ENCODE measurements at regions not wholly inside any gene's neighbourhood (a gene's known extent, or its start where the extent isn't known, plus 50 kb on each side); places are given as distances from the start of the nearest gene placed in this dataset.

DNA sequence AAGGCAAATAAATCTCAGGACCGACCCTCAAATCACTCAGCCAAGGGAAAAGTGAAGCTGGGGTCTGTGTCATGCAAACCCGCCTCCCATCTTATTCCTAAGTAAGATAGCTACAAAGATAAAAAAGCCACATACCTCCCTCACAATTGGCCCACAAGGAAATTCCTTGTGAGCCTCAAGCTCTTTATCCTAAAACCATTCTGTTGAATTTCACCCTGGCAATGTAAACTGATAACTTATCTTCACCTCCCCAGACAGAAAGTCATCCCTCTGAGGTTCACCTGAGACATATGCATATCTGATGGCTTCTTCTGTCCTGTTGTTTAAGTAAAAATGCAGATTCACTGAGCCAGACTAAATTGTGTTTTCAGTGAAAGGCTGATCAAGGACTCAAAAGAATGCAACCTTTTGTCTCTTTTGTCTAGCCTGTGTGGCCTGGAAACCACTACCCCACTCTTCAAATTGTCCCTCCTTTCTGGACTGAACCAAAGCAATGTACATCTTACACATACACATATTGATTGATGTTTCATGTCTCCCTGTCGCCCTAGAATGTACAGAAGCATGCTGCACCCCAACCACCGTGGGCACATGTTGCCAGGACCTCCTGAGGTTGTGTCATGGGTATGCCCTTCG is 91.3 kb downstream of the MFAP3L start:
- TF ChIP-seq, protein P1, sequence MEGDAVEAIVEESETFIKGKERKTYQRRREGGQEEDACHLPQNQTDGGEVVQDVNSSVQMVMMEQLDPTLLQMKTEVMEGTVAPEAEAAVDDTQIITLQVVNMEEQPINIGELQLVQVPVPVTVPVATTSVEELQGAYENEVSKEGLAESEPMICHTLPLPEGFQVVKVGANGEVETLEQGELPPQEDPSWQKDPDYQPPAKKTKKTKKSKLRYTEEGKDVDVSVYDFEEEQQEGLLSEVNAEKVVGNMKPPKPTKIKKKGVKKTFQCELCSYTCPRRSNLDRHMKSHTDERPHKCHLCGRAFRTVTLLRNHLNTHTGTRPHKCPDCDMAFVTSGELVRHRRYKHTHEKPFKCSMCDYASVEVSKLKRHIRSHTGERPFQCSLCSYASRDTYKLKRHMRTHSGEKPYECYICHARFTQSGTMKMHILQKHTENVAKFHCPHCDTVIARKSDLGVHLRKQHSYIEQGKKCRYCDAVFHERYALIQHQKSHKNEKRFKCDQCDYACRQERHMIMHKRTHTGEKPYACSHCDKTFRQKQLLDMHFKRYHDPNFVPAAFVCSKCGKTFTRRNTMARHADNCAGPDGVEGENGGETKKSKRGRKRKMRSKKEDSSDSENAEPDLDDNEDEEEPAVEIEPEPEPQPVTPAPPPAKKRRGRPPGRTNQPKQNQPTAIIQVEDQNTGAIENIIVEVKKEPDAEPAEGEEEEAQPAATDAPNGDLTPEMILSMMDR (IDR thresholded peaks at IDR 0.05), result no peak

DNA sequence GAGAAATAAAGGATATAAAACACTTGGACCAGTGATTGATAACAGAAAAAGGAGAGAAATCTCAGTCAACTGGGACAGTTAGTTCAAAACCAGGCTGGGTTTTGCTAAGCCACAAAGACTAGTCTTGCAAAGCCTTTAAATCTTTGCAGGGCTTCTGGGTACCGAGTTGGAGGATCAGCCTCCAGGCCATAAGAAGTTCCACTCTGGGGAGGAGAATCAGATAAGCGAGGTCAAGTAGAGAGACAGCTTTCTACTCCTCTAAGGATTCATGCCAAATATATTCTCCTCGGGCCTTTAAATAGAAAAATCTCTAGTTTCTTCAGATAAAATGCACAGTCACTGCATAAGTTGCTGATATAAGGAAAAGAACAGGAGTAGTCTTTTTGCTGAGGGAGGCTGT is 92.7 kb downstream of the MFAP3L start:
- TF ChIP-seq, protein P1 (IDR thresholded peaks at IDR 0.05), result no peak

DNA sequence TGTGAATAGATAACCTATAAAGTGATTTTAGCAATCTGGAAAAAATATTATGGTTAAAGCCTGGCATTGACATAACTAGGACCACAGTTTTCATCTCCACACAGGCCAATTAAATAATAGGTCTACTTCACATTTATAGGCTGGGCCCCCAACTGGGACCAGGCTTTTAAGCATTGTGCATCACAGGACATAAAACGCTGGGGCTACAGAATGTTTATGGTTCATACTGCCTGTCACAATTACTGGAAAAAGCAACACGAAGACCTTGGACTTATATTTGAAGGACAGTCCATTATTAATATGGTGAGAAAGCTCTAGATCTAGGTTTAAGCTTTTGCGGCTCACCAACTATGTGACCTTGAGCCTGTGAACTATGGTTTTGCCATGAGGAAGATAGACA is 94.2 kb downstream of the MFAP3L start:
- TF ChIP-seq, protein P1 (IDR thresholded peaks at IDR 0.05), result no peak

DNA sequence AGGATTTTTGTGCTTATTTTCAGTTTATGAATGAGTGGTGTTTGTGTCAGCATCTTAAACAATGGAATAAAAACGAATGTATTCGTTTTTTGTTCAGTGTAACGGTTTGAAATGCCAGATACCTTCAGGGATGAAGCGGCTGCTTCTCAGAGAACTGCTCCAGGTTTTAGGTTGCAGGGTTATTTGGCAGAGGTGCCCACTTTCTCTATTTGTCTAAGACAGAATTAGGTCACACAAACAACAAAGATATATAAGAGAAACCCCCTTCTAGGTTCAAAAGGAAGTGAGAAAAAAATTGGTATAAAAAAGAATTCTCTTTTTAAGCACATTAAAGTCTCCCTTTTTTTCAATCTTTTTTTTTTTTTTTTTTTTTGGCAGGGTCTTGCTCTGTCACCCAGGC is 98.9 kb downstream of the MFAP3L start:
- TF ChIP-seq, protein P1 (IDR thresholded peaks at IDR 0.05), result no peak

DNA sequence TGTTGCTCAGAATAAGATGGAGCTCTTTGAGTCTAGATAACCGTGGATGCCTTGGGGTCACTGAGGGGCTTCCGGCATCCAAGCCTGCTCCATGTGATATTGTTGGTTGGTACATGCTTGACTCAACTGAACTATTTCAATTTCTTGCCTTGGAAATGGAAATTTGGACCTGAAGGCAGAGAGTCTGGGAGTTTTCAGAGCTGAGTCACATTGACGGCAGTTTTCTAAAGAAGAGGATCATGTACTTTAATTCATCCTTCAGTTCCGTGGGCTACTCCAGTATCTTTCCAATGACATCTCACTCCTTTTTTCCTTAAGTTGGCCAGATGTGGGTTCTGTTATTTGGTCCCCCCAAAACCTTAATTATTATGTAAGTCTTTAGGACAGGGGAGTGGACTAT is 100.5 kb downstream of the MFAP3L start:
- TF ChIP-seq, protein P1 (IDR thresholded peaks at IDR 0.05), result no peak

DNA sequence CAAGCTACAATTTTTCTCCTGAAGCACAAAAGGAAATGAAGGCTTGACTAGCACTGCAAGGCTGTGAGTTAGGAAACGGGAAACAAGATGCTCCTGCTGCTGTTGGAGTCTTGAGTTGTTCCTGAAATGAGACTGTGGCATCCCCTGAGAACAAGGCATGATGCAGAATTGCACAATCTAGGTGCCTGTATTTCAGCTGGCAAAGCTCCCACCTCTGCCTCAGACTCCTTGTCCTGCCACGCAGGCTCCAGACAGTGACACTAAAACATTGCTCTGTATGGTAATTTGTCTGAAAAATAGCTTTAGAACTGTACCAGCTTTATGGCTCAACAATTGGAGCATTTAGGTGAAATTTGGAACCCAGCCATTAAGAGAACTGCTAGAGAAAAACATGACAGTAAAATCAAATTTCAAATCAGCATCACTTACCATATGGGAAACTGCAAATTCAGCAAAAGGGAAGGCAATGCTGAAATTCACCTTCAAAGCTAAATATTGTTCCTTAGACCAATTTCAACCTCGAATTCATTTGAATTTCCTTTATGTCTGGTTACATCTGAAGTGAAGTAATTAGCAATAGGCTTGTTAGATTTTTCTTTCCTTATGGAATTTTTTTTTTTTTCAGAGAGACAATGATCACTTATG is 103.4 kb downstream of the MFAP3L start:
- TF ChIP-seq, protein P1 (IDR thresholded peaks at IDR 0.05), result no peak

DNA sequence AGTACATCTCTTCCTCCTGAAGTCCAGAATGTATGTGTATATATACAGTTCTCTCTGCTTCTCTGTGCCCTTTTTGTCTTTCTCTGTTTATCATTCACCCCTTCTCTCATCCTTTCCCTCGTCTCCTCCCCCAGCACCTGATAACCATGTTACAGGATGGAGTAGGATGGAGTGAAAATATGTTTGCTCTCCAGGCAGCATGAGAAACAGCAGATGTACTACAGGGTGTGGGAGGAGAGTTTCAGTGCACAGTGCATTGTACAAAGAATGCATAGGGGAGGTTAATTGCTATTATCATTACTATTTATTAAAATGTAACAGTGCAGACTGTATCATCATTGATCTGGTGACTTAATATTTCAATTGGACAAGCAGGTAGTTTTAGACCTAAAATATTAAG is 104.5 kb downstream of the MFAP3L start:
- TF ChIP-seq, protein P1 (IDR thresholded peaks at IDR 0.05), result no peak
